Jurkat, Clone E6-1 (cell line): ENCODE measurements at regions not wholly inside any gene's neighbourhood (a gene's known extent, or its start where the extent isn't known, plus 50 kb on each side); places are given as distances from the start of the nearest gene placed in this dataset.
"Not testable (repeated sequence)": the region's sequence is repeated elsewhere in the genome, so short reads cannot be mapped to it uniquely, and the experiment has no call there.

Source experiments
- DNase-seq: peaks from one replicate; pipeline ENCODE4 v3.0.0-alpha.2; 2011; ENCODE audit warnings: low read depth, low spot score
- H3K4me3 ChIP-seq: 2 replicates; pipeline ENCODE4 v1.5.1; 2011; ENCODE audit warnings: mild to moderate bottlenecking, low read length, control low read depth, moderate library complexity

DNA sequence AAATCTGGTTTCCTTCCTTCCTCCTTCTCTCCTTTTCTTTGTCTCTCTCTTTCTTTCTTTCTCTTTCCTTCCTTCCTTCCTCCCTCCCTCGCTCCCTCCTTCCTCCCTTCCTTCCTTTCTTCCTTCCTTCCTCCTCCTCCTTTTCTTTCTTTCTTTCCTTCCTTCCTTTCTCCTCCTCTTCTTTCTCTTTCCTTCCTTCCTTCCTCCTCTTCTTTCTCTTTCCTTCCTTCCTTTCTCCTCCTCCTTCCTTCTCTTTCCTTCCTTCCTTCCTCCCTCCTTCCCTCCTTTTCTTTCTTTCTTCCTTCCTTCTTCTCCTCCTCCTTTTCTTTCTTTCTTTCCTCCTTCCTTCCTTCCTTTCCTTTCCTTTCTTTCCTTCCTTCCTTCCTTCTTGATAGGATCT lies 61.2 kb downstream of the VIP start:
- DNase-seq, result no peak
- H3K4me3 ChIP-seq, result no peak overlapping the region

GRCh38 chr6:152815230-152815872 lies 64.8 kb downstream of the VIP start:
- no peak for DNase-seq

GRCh38 chr6:152816055-152816454 lies 65.5 kb downstream of the VIP start:
- DNase-seq, result no peak
- no peak overlapping the region for H3K4me3 ChIP-seq

More at GRCh38 chr6:152815230-152815872, 64.8 kb downstream of the VIP start:
- no peak overlapping the region for H3K4me3 ChIP-seq

DNA sequence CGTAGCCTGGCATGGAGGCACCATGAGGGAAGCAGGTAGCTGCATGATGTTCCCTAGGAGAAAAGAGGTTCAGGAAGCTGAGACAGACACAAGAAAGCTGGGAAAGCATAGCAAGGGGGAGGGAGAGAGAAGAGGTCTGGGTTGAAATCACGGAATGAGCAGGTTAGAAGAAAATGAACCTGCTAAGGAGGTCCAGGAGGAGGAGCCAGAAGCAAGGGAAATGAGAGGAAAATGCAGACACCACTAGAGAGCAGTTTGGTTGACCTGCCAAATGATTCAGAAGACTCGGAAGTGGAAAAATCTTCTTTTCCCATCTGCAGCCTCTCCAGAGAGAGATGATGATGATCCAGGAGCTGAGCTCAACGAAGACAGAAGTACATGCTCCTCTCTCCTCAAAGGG lies 70.9 kb downstream of the VIP start:
- no peak for DNase-seq
- no peak overlapping the region for H3K4me3 ChIP-seq

DNA sequence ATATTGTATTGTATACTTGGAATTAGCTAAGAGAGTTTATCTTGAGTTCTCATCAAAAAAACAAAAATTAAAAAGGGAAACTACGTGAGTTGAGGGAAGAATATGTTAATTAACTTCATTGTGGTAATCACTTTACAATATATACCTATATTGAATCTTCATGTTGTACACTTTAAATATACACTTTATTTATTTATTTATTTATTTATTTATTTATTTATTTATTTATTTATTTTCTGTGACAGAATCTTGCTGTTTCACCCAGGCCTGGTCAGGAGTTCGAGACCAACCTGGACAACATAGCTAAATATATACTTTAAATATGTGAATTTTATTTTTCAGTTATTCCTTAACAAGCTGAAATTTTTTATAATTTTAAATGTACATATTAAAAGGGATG lies 74.1 kb downstream of the VIP start:
- H3K4me3 ChIP-seq, result no peak overlapping the region
- DNase-seq, result no peak

DNA sequence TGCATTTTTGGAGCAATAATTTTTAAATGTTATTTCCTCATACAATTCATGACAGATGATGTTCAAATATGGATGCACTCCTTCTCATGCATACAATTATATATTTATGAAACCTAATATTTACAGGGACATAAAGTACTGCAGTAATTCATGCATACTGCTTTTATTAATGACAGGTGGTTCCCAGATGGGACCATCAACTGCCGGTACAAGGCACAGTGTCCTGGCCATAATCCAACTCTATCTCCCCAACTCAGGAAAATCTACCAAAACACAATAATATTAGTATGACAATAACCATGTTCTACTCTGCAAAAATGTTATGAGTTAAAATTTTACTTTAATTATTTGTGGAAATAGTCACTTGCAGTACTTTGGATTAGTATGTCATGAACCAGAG lies 77.8 kb downstream of the VIP start:
- DNase-seq, result no peak
- H3K4me3 ChIP-seq, result no peak overlapping the region

DNA sequence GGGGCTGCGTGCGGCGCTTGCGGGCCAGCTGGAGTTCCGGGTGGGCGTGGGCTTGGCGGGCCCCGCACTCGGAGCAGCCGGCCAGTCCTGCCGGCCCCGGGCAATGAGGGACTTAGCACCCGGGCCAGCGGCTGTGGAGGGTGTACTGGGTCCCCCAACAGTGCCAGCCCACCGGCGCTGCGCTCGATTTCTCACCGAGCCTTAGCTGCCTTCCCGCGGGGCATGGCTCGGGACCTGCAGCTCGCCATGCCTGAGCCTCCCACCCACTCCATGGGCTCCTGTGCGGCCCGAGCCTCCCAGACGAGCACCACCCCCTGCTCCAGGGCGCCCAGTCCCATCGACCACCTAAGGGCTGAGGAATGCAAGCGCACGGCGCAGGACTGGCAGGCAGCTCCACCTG lies 83.8 kb downstream of the VIP start:
- not testable (repeated sequence) for H3K4me3 ChIP-seq, DNase-seq

DNA sequence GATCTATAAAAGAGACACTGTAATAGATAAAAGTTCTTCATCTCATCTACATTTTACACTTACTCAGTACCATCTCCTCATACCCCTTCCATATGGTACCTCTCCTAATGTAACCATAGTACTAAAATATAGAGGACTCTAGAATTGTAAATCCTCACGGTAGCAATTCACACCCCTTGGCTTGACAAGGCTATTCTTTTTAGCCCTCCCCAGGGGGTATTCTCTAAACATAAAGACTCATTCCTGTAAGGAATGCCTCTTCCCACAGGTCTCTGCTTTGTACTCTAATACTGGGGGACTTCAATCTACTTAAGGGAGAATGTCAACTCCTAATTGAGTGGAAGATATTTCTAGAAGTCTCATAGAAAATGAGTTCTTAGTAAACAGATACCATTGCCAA lies 85.9 kb downstream of the VIP start:
- no peak overlapping the region for H3K4me3 ChIP-seq
- no peak for DNase-seq

GRCh38 chr6:152845421-152845820 lies 94.8 kb downstream of the VIP start:
- H3K4me3 ChIP-seq, result no peak overlapping the region
- no peak for DNase-seq

DNA sequence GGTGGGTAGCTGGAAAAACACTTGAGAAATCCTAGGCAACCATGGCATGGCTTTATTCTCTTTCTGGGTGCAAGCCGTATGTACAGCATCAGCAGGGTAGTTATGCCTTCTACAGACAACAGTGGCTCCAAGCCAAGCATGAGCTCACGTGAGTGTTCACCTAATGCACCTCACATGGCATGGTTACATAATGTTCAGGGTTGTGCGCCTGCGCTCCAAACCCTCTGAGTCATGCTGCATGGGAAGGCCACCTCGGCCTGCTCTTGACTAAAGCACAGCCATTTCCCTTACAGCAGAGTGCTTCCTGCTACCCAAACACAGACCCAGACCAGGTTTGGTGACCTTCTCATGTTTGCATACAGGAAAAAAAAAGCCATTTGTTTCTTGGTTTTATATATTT lies 96.2 kb downstream of the VIP start:
- peak; percentile 11 for DNase-seq
- H3K4me3 ChIP-seq, result no peak overlapping the region

DNA sequence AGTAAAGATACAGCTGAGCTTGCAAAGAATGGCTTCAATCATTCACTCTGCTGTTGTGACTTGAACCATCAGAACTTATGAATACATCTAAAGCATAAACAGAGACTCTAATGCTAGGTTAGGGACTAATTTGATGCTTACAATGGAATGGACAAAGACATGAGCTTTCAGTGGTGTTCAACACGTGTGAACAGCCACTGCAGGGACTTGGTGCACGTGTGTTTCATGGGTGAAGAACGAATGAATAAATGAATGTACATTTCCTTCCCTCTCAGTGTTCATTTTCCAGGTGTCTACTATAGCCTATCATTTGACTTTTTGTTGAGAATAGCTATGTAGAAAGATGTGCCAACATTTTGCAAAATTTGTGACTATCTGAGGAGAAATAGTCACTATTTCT lies 98.3 kb downstream of the VIP start:
- DNase-seq, result no peak
- H3K4me3 ChIP-seq, result no peak overlapping the region

- no peak overlapping the region for H3K4me3 ChIP-seq
- no peak for DNase-seq
Observed at GRCh38 chr6:152854086-152854795, 103.6 kb downstream of the VIP start.

DNA sequence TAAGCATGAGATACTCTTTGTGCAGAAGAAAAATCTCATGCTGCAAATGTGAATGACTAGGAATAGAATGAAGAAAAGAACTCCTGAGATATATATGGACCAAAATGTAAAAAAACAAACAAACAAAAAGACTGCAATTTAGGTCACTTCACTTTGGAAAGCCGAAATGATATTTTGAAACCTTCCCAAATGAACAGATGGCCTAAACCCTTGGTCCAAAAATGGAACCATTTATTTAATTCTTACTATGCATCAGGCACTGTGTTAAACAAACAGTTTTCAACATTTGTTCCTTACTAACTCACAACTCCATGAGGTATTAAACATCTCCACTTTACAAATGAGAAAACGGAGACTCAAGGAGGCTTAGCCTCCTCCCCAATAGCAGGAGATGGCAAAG lies 107.5 kb downstream of the VIP start:
- H3K4me3 ChIP-seq, result no peak overlapping the region
- DNase-seq, result no peak

GRCh38 chr6:152859225-152859624 lies 108.6 kb downstream of the VIP start:
- no peak overlapping the region for H3K4me3 ChIP-seq
- peak; percentile 1 for DNase-seq

DNA sequence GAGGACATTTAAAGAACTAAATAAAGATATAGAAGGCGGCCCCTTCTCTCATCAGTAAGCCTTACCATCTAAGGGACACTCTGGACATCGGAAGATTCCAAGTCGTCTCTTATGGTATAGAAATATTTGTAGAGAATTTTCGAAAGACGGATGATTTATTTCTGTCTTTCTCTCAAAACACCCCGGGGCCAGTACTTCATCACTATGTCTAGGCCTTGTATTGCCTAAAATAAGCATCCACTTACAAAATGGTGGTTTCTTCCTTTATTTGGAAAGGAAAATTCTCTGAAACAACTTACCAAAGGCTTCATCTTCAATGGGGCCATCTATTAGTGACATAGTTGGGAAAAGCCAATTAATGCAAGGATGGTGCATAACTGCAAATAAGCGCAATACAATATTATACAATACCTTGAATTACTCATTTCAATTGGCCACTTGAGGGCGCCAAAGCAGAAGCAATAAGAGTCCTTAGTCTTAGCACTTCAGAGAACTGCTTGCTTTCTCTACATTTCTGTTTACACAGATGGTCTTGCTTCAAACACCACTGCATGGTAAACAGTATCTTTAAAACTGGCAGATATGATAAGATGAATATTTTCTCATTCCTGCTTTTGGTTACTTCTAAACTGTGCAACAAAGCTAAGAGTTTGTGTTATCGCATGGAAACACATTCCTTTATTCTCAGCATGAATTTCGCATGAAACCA lies 113.2 kb downstream of the VIP start:
- no peak overlapping the region for H3K4me3 ChIP-seq
- peak; percentile 63 for DNase-seq

DNA sequence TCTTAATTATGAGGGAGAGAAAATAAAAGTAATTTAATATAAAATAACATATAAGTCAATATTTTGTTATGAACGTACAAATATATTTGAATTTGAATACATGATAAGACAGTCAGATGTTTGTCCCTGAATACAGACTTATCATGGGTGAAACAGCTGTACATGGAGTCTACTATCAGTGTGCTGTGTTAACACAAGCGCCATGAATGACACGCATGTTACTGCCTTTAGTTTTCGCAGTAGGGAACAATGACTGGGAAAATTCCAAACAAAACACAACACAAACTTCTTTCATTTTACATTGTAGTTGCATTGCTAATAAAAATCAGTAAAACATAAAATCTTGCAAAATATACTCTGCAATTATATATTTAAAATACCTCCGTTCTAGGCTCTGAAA lies 108.6 kb downstream of the FBXO5 start:
- DNase-seq, result no peak
- H3K4me3 ChIP-seq, result no peak overlapping the region

DNA sequence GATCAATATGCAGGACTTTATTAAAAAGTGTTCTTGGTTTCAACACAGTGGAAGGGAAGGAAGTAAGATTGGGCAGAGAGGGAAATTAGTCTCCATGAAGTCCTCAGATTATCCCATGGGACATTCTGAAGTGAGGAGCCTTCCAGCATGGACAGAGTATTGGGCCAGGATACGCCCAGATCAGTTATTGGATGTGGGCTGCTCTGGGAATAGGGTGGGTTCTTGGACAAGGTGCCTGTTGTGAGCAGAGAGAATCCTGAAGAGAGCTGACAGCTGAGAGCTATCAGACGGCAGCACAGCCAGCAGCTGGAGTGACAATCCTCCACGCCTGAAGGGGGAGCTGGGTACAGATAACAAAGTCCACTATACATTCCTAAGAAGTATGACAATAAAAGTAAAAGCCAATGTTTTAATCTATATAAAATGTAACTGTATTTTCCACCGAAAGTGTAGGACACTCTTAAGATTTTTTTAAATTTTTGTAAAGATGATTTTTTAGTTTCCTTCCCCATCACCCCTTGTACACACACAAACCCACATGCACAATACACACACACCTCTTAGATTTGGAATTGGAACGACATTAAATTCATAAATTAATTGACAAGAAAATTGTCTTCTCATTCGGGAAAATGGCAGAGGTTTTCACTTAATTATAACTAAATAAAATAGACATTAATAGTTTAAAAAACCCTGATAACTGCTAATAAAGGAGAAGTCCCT lies 107.8 kb downstream of the FBXO5 start:
- H3K4me3 ChIP-seq, result no peak overlapping the region
- no peak for DNase-seq

DNA sequence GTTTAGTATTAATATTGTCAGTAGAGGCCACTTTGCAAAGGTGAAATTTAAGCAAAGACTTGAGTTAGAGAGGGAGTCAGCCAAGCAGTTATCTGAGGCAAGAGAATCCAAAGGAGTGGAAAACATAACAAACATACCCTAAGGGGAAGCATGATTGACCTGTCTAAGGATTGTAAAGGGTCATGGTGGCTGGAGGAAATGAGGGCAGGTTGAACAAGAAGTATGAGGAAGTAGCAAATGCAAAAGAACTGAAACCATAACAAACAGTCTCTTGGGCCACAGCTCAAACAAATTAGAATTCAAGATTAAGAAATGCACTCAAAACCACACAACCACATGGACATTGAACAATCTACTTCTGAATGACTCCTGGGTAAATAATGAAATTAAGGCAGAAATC lies 103.2 kb downstream of the FBXO5 start:
- no peak overlapping the region for H3K4me3 ChIP-seq
- DNase-seq, result no peak

DNA sequence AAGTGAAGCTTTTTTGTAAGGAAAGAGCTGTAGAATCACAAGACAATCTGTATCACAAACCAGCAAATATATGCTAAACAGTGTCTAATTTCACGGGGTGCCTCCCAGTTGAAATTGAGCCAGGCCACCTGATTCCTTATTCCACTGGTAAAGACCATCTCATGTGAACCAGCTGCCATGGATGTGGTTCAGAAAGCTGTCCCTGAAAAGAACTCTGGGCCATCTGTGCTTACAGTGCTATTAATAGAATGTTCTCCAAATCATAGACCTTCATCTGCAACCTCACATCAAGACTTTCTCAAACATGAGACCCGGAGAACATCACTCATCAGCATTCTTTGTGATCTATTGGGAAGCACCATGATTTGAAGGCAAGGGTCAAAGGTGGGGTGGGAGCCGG lies 89.7 kb downstream of the FBXO5 start:
- DNase-seq, result no peak

DNA sequence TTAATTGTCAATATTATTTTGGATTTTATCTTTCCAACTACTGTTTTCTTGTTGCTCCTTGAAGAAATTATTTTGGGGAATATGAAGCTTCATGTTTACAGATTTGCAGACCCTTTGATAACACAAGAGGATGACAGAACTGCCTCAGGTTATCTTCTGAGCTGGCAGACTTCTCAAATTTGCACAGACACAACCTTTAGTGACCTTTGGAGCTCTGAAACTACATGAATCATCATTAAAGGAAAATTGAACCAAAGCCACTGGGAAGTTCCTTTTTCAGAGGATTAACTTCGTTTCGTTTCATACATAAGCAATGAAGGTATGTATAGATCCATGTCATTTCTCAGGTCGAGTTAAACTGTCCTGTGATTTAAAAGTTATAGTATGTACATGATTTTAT lies 85.9 kb downstream of the FBXO5 start:
- DNase-seq, result no peak
- no peak overlapping the region for H3K4me3 ChIP-seq

More for the DNA sequence above, 89.7 kb downstream of the FBXO5 start:
- no peak overlapping the region for H3K4me3 ChIP-seq
